ENCODE measurements at regions not wholly inside any gene's neighbourhood (a gene's known extent, or its start where the extent isn't known, plus 50 kb on each side); places are given as distances from the start of the nearest gene placed in this dataset.

DNA sequence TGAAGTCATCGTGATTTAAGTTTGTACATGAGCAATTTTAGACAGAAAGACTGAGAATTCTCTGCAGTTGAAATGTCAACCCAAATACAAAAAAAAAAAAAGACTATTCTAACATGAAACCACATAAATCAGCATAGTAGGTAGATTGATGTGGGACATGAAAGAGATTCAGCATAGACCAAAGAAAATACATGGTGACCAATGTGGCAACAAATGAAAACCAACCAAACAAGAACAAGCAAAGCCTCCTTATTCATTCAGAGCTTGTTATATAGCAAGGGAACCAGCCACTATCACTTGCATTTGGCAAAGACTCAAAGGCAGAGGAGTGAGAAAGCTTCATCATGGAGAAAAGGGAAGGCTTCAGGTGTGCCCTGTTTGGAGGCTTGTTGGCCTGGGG lies 144.4 kb upstream of the TMPO start:
- TF ChIP-seq CTCF (IDR thresholded peaks at IDR 0.05) (no peak), POLR2A (IDR thresholded peaks at IDR 0.05) (no peak), POLR2AphosphoS5 (IDR thresholded peaks at IDR 0.05) (no peak)
